HEK293T (cell line): ENCODE measurements at regions not wholly inside any gene's neighbourhood (a gene's known extent, or its start where the extent isn't known, plus 50 kb on each side); places are given as distances from the start of the nearest gene placed in this dataset.

ENCODE experiments used
- ARNT ChIP-seq: fragments of 450-650 bp; IDR thresholded peaks from 2 replicates; pipeline ENCODE4 v1.6.1; 2017; ENCODE audit warnings: mild to moderate bottlenecking
- BHLHE40 ChIP-seq: fragments of 450-650 bp; IDR thresholded peaks from 2 replicates; pipeline ENCODE4 v1.6.1; 2016; ENCODE audit warnings: mild to moderate bottlenecking, moderate library complexity, borderline replicate concordance
- CTBP1 ChIP-seq: fragments of 450-650 bp; IDR thresholded peaks from 2 replicates; pipeline ENCODE4 v1.6.1; 2016; ENCODE audit warnings: borderline replicate concordance
- ELF4 ChIP-seq: fragments of 450-650 bp; IDR thresholded peaks from 2 replicates; pipeline ENCODE4 v1.6.1; 2017; ENCODE audit warnings: antibody characterized with exemption
- FOXA1 ChIP-seq: fragments of 450-650 bp; IDR thresholded peaks from 2 replicates; pipeline ENCODE4 v1.6.1; 2016; ENCODE audit warnings: mild to moderate bottlenecking
- FOXM1 ChIP-seq: fragments of 450-650 bp; IDR thresholded peaks from 2 replicates; pipeline ENCODE4 v1.6.1; 2017; ENCODE audit warnings: mild to moderate bottlenecking, borderline replicate concordance
- HDGF ChIP-seq: fragments of 450-650 bp; IDR thresholded peaks from 2 replicates; pipeline ENCODE4 v1.6.1; 2017; ENCODE audit warnings: antibody characterized with exemption, borderline replicate concordance
- SP1 ChIP-seq: fragments of 450-650 bp; IDR thresholded peaks from 2 replicates; pipeline ENCODE4 v1.6.1; 2017
- SUZ12 ChIP-seq: fragments of 450-650 bp; IDR thresholded peaks from 2 replicates; pipeline ENCODE4 v1.6.1; 2016; ENCODE audit warnings: mild to moderate bottlenecking
- TARDBP ChIP-seq: fragments of 450-650 bp; IDR thresholded peaks from 2 replicates; pipeline ENCODE4 v1.6.1; 2016
- ZNF384 ChIP-seq: fragments of 450-650 bp; IDR thresholded peaks from 2 replicates; pipeline ENCODE4 v1.6.1; 2016

- no peak for TF ChIP-seq FOXM1
- no peak for TF ChIP-seq TARDBP
- no peak for TF ChIP-seq FOXA1
- TF ChIP-seq CTBP1 = no peak
- TF ChIP-seq BHLHE40 = no peak
- no peak for TF ChIP-seq ELF4
- TF ChIP-seq SP1 = no peak
- no peak for TF ChIP-seq HDGF
- TF ChIP-seq ZNF384 = no peak
- no peak for TF ChIP-seq ARNT
- no peak for TF ChIP-seq SUZ12
Observed at GRCh38 chr5:74476046-74476818, 164.3 kb downstream of the ENC1 start.
